Endothelial cell of umbilical vein (primary cell): ENCODE measurements at regions not wholly inside any gene's neighbourhood (a gene's known extent, or its start where the extent isn't known, plus 50 kb on each side); places are given as distances from the start of the nearest gene placed in this dataset.

Experiments used
- BruUV-seq: library from RNA; stranded (reverse); fragments of 400-500 nt; replicated peaks from 2 replicates; lab custom pipeline; 2021; lab: Mats Ljungman, UMichigan
- CTCF ChIA-PET: fragments of 300-600, 350-600 bp; sonication (Branson Sonifier 250); formaldehyde crosslinking; loops from one replicate; lab custom pipeline; 2021; ENCODE audit warnings: antibody characterized with exemption, inconsistent platforms; lab: Charles Lee
- POLR2A ChIA-PET: fragments of 300-600, 350-600 bp; sonication (Branson Sonifier 250); formaldehyde crosslinking; loops from one replicate; lab custom pipeline; 2021; ENCODE audit warnings: antibody characterized with exemption, inconsistent platforms; lab: Charles Lee
- DNase-seq: peaks from one replicate; pipeline ENCODE4 v3.0.0-alpha.2; 2011; ENCODE audit warnings: low read depth, low spot score
- FAIRE-seq: peaks from 2 replicates; lab custom pipeline; 2011; peaks lifted over from hg19 to GRCh38; lab: Jason Lieb, UNC
- H2AFZ ChIP-seq: 2 replicates; pipeline ENCODE4 v1.6.0; 2012; ENCODE audit warnings: low read depth, low read length, control low read depth, inconsistent platforms
- H3K27ac ChIP-seq: 2 replicates; pipeline ENCODE4 v1.5.1; 2011; ENCODE audit warnings: low read depth, mild to moderate bottlenecking, control low read depth, low read length, moderate library complexity; ENCODE audit not compliant: insufficient read depth
- H3K27me3 ChIP-seq, 2 experiments: 2 replicates each; pipeline versions ENCODE4 v1.6.0 to v1.6.1; 2011; ENCODE audit warnings: low read length in 2 of 2, mixed read lengths in 1 of 2; ENCODE audit not compliant: control insufficient read depth in 2 of 2, insufficient read depth in 2 of 2
- H3K36me3 ChIP-seq, 2 experiments: 2 replicates in 1 of 2; 3 replicates in 1 of 2; pipeline ENCODE4 v1.5.1; 2011; ENCODE audit warnings: low read length in 2 of 2, mild to moderate bottlenecking in 1 of 2, moderate library complexity in 1 of 2; ENCODE audit not compliant: control insufficient read depth in 2 of 2, insufficient read depth in 2 of 2; ENCODE audit errors: extremely low read depth in 1 of 2
- H3K4me1 ChIP-seq: 3 replicates; pipeline ENCODE4 v1.5.1; 2011; ENCODE audit warnings: mild to moderate bottlenecking, low read length; ENCODE audit not compliant: control insufficient read depth, insufficient read depth; ENCODE audit errors: extremely low read depth
- H3K4me2 ChIP-seq: 2 replicates; pipeline ENCODE4 v1.6.1; 2011; ENCODE audit warnings: low read length, control low read depth, mixed read lengths; ENCODE audit not compliant: insufficient read depth
- H3K4me3 ChIP-seq, 3 experiments: fragments of 200-600 bp in 1 of 3; sonication (generic), shearing (Covaris generic) in 1 of 3; replicated peaks in 1 of 3; 2 replicates each; pipeline ENCODE4 v1.5.1; 2011 to 2016; ENCODE audit warnings: control low read depth in 3 of 3, low read length in 3 of 3, mild to moderate bottlenecking in 2 of 3, inconsistent platforms in 1 of 3, low read depth in 1 of 3, moderate library complexity in 1 of 3; ENCODE audit not compliant: insufficient read depth in 1 of 3
- H3K79me2 ChIP-seq: 2 replicates; pipeline ENCODE4 v1.6.0; 2012; ENCODE audit warnings: low read length, inconsistent platforms; ENCODE audit not compliant: control insufficient read depth, insufficient read depth
- H3K9ac ChIP-seq: replicated peaks from 2 replicates; pipeline ENCODE3; 2011; ENCODE audit warnings: low read length, control low read depth; ENCODE audit not compliant: insufficient read depth; ENCODE audit errors: extremely low read depth
- H3K9me1 ChIP-seq: replicated peaks from 3 replicates; pipeline ENCODE4 v1.6.0; 2011; ENCODE audit warnings: mild to moderate bottlenecking, low read length; ENCODE audit not compliant: control insufficient read depth, insufficient read depth; ENCODE audit errors: extremely low read depth
- H3K9me3 ChIP-seq: replicated peaks from 2 replicates; pipeline ENCODE4 v1.5.1; 2012; ENCODE audit warnings: low read length, inconsistent platforms; ENCODE audit not compliant: control insufficient read depth, insufficient read depth
- H4K20me1 ChIP-seq: replicated peaks from 2 replicates; pipeline ENCODE3; 2011; ENCODE audit warnings: mild to moderate bottlenecking, low read length; ENCODE audit not compliant: control insufficient read depth, insufficient read depth; ENCODE audit errors: extremely low read depth
- EZH2 ChIP-seq: IDR thresholded peaks from 2 replicates; pipeline ENCODE4 v1.6.1; 2012; ENCODE audit warnings: borderline replicate concordance, low read depth, mild to moderate bottlenecking, moderate library complexity, low read length, inconsistent platforms; ENCODE audit not compliant: severe bottlenecking
- GATA2 ChIP-seq: IDR thresholded peaks from 2 replicates; pipeline ENCODE4 v1.7.0; 2011; ENCODE audit warnings: low read depth, mild to moderate bottlenecking, moderate library complexity, mixed read lengths, low read length; ENCODE audit not compliant: insufficient read length, insufficient read depth
- JUN ChIP-seq: IDR thresholded peaks from 2 replicates; pipeline ENCODE4 v1.6.1; 2011; ENCODE audit warnings: borderline replicate concordance, low read depth; ENCODE audit not compliant: insufficient read length, insufficient read depth
- MAX ChIP-seq: IDR thresholded peaks from 2 replicates; pipeline ENCODE4 v1.6.1; 2011; ENCODE audit not compliant: insufficient read depth, insufficient read length
- POLR2A ChIP-seq: IDR thresholded peaks from 2 replicates; pipeline ENCODE4 v1.6.1; 2012; ENCODE audit warnings: low read depth, mild to moderate bottlenecking, control low read depth, low read length
- dilution Hi-C: fragments of 300-500 bp; cut with MboI; formaldehyde crosslinking; loops from one replicate; pipeline ENCODE4 v1.15.0; 2019; ENCODE audit warnings: low sequenced_read_pairs; ENCODE audit not compliant: extremely low pct_ligation_motif_present
- intact Hi-C: fragments of 100-400 bp; cut with micrococcal nuclease; formaldehyde crosslinking; loops from one replicate; pipeline ENCODE4 v1.10.0; 2022

GRCh38 chr4:15325987-15326386, 101.8 kb upstream of the C1QTNF7 start:
- H3K4me1 ChIP-seq: no peaks in the 10 kb centered on the region
- TF ChIP-seq JUN: peak; percentile 7
- TF ChIP-seq GATA2: no peak
- FAIRE-seq (no peak), DNase-seq (no peak)
- H3K36me3 ChIP-seq: no peaks in the 10 kb centered on the region
- no peak overlapping the region for H3K27ac ChIP-seq
- H3K27me3 ChIP-seq: no peaks in the 10 kb centered on the region
- no peaks in the 10 kb centered on the region for H3K79me2 ChIP-seq
- H4K20me1 ChIP-seq: no peaks in the 10 kb centered on the region
- H3K9ac ChIP-seq: no peak overlapping the region
- no peak overlapping the region for H3K4me2 ChIP-seq
- no peaks in the 10 kb centered on the region for H3K9me3 ChIP-seq
- H3K9me1 ChIP-seq: no peaks in the 10 kb centered on the region
- H3K4me3 ChIP-seq: no peak overlapping the region
- POLR2A ChIA-PET: no interaction called here
- BruUV-seq: no TSS peak
- H2AFZ ChIP-seq: no peak overlapping the region
- CTCF ChIA-PET: no interaction called here
- dilution Hi-C loops (no loop called here), intact Hi-C loops (no loop called here)

DNA sequence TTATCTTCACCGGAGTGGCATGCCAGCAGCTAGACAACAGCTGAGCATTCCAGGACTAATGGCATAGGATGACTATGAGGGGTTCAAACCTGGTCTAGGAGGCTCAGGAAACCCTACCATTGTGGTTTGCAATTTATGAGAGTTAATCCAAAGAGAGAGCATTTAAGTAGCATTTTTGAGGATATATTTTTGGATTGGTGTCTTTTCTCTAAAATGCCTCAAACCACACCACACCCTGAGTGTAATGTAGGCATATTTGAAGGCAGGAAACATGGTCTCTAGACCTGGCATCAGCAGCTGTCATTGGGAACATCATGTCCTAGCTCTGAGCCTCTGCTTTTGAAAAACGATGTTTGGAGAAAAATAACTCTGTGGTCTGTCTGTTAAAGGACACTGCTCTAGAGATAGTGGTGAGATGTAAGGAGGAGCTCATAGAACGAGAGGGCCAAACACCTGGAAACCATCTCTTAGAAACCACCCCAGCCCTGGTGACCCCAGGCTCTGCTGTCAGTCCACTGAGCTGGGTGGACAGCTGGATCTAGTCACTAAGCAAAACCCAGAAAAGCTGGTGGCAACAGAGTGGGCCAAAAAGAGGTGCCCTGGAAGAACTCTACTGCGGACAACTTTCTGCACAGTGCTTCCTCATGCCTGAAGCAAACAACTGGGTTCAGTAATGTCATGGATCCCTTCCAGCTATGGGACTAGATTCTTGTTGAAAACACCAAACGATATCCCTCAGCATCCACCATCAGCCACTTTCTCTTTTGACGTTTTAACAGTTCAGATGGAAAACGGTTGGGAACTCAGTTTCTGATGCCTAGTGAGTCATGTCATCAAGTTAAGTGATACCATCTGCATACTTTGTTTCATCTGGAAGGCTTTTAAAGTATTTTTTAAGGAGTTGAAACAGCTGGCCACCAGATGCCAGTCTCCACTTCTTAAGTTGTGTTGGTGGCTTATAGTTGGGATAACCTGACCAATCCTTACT, 100.2 kb upstream of the C1QTNF7 start:
- DNase-seq: no peak
- H3K4me1 ChIP-seq: no peaks in the 10 kb centered on the region
- no peak overlapping the region for H3K4me3 ChIP-seq
- TF ChIP-seq POLR2A: no peak
- TF ChIP-seq MAX: no peak
- no peak for TF ChIP-seq EZH2
- no peak for FAIRE-seq
- H4K20me1 ChIP-seq: no peaks in the 10 kb centered on the region
- no peaks in the 10 kb centered on the region for H3K27me3 ChIP-seq
- no peaks in the 10 kb centered on the region for H3K79me2 ChIP-seq
- H3K27ac ChIP-seq: no peak overlapping the region
- ChIA-PET CTCF (no interaction called here), POLR2A (no interaction called here)
- no peak overlapping the region for H3K4me2 ChIP-seq
- intact Hi-C loops: no loop called here
- no peak overlapping the region for H2AFZ ChIP-seq
- no peaks in the 10 kb centered on the region for H3K36me3 ChIP-seq
- no TSS peak for BruUV-seq
- H3K9ac ChIP-seq: no peak overlapping the region
- H3K9me3 ChIP-seq: no peaks in the 10 kb centered on the region
- dilution Hi-C loops: no loop called here
- H3K9me1 ChIP-seq: no peaks in the 10 kb centered on the region
